HFFc6 (cell line): ENCODE measurements at regions not wholly inside any gene's neighbourhood (a gene's known extent, or its start where the extent isn't known, plus 50 kb on each side); places are given as distances from the start of the nearest gene placed in this dataset.

Experiments used
- DNase-seq: peaks from one replicate; pipeline ENCODE4 v3.0.0-alpha.2; 2018
- H3K27ac Mint-ChIP-seq: 2 replicates; pipeline ENCODE4 v1.8.0; 2020; ENCODE audit warnings: mild to moderate bottlenecking, mixed read lengths
- H3K27me3 Mint-ChIP-seq: 2 replicates; pipeline ENCODE4 v1.8.0; 2021; ENCODE audit warnings: mild to moderate bottlenecking, moderate library complexity, mixed read lengths; ENCODE audit not compliant: insufficient read depth
- H3K36me3 Mint-ChIP-seq: 2 replicates; pipeline ENCODE4 v1.8.0; 2021; ENCODE audit warnings: low read depth, mixed read lengths
- H3K4me1 Mint-ChIP-seq: 2 replicates; pipeline ENCODE4 v1.8.0; 2020; ENCODE audit warnings: low read depth, mixed read lengths
- H3K4me3 Mint-ChIP-seq: 2 replicates; pipeline ENCODE4 v1.8.0; 2020; ENCODE audit warnings: mild to moderate bottlenecking, moderate library complexity, mixed read lengths
- H3K9me3 Mint-ChIP-seq: 2 replicates; pipeline ENCODE4 v1.8.0; 2020; ENCODE audit warnings: mild to moderate bottlenecking, mixed read lengths
- TF ChIP-seq, protein P1 (sequence below): fragments of 200-600 bp; sonication (generic); IDR thresholded peaks from 2 replicates; pipeline ENCODE4 v1.5.0; 2021; ENCODE audit warnings: antibody characterized with exemption, mild to moderate bottlenecking

DNA sequence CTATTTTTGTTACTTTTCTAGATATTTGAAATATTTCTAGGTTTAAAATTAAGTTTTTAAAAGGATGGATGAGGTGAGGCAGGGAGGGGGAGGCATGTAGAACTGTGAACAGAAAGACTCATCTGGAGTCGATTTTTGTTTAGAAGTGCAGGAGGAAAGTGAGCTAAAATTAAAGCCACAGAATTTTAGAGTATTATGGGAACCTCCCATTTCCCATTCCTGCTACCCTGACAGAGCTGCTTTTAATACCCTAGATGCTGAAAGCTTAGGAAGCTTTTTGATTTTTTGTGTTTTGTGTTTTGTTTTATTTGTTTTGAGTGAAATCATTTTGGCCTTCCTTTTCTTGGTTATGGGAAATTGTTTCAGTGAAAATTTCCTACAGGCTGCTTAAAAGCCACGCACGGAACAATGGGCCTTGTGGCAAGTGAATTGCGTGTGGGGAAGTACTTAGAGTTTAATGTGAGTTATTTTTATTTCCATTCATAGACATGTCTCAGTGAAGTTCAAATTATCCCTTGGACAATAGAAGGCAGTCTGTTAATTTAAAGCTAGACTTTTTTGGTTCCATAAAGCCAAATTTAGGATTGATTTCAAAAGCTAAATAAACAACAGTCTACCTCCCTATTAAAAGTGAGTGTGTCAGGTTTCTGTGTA is 102.0 kb upstream of the HDAC9 start:
- no peaks in the 10 kb centered on the region for H3K36me3 Mint-ChIP-seq
- H3K9me3 Mint-ChIP-seq: no peaks in the 10 kb centered on the region
- peaks cover 28% of the 10 kb centered on the region for H3K4me1 Mint-ChIP-seq
- TF ChIP-seq, protein P1, sequence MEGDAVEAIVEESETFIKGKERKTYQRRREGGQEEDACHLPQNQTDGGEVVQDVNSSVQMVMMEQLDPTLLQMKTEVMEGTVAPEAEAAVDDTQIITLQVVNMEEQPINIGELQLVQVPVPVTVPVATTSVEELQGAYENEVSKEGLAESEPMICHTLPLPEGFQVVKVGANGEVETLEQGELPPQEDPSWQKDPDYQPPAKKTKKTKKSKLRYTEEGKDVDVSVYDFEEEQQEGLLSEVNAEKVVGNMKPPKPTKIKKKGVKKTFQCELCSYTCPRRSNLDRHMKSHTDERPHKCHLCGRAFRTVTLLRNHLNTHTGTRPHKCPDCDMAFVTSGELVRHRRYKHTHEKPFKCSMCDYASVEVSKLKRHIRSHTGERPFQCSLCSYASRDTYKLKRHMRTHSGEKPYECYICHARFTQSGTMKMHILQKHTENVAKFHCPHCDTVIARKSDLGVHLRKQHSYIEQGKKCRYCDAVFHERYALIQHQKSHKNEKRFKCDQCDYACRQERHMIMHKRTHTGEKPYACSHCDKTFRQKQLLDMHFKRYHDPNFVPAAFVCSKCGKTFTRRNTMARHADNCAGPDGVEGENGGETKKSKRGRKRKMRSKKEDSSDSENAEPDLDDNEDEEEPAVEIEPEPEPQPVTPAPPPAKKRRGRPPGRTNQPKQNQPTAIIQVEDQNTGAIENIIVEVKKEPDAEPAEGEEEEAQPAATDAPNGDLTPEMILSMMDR: no peak
- H3K27me3 Mint-ChIP-seq: no peaks in the 10 kb centered on the region; the same call in 1 of the 2 replicates
- H3K27ac Mint-ChIP-seq: no peak overlapping the region
- DNase-seq: no peak
- H3K4me3 Mint-ChIP-seq: no peak overlapping the region

DNA sequence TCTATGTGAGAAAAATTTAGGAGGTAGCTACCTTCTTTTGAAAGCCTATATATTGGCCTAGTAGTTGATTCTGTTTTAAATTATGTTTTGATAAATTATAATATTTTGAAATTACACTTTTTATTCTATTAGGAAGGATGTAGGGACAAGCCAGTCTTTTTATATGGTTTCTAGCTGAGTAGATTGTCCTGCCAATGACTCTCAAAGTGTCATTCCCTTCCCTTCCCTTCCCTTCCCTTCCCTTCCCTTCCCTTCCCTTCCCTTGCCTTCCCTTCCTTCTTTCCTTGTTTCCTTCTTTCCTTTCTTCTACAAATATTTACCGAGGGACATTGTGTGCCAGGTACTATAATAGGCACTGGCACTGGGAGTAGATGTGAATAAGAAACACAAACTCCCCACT is 99.7 kb upstream of the HDAC9 start:
- Mint-ChIP-seq H3K27me3 (no peaks in the 10 kb centered on the region), H3K4me1 (peaks cover 28% of the 10 kb centered on the region), H3K9me3 (no peaks in the 10 kb centered on the region), H3K4me3 (no peak overlapping the region), H3K36me3 (no peaks in the 10 kb centered on the region), H3K27ac (no peak overlapping the region)
- no peak for DNase-seq
- TF ChIP-seq, protein P1: no peak

DNA sequence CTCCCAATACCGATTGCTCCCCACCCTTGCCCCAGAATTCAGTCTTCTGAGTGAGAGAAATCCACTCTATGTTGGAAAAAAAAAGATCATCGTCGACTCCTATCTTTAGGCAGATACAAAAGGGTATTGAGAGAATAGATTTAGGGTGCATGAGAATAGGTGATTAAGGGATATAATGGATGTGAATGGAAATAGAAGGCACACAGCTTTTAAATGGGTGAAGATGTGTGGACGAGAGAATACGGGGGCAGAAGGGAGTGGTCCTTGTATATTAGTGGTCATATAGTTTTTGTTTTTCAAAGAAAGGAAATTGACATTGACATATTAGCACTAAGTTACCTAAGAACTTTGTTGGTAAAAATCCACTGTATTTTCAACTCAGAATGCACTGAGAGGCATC is 98.6 kb upstream of the HDAC9 start:
- Mint-ChIP-seq H3K9me3 (no peaks in the 10 kb centered on the region), H3K4me3 (no peak overlapping the region), H3K27ac (no peak overlapping the region), H3K4me1 (peaks cover 39% of the 10 kb centered on the region), H3K36me3 (no peaks in the 10 kb centered on the region), H3K27me3 (no peaks in the 10 kb centered on the region)
- TF ChIP-seq, protein P1: no peak
- DNase-seq: no peak

DNA sequence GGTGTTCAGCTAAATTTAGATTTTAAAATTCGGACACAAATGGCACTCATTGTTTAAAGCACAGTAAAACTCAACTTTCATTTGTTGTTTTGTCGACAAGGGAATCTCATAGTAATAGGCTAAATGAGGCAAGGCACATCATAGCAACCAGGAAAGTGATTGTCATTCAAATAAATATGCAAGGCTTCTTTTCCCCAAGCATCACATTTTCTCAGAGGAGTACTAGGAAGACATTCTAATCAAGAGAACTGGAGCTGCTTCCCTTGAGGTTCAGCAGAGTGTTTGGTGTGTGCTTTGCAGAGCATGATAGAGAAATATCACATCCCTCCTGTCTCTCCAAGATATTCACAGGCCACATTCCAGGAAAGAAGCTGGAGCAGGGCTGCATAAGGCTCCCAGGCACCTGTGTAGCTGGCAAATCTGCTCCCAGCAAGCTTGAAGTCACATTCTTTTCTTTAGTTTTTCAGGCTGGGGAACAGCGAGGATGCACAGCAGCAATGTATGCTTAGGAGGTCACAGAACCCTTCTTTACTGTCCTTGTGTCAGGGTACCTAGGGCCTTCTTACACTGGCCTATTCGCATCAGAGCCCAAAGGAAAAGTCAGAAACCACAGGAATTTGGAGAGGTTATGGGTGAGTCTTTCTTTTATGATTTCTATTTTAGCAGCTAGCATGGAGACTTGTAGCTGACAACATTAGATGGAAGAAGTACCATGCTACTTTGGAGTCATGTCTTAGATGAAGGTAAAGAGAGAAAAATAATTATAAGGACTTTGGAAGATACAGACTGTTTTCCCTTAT is 95.9 kb upstream of the HDAC9 start:
- TF ChIP-seq, protein P1: no peak
- peak overlapping the region; percentile 15; the same call in 1 of the 2 replicates for H3K4me3 Mint-ChIP-seq
- H3K27me3 Mint-ChIP-seq: no peaks in the 10 kb centered on the region
- no peaks in the 10 kb centered on the region for H3K9me3 Mint-ChIP-seq
- H3K27ac Mint-ChIP-seq: peak overlapping the region; percentile 41; the same call in 1 of the 2 replicates
- no peaks in the 10 kb centered on the region for H3K36me3 Mint-ChIP-seq
- peaks cover 49% of the 10 kb centered on the region for H3K4me1 Mint-ChIP-seq
- DNase-seq: peak; percentile 12

DNA sequence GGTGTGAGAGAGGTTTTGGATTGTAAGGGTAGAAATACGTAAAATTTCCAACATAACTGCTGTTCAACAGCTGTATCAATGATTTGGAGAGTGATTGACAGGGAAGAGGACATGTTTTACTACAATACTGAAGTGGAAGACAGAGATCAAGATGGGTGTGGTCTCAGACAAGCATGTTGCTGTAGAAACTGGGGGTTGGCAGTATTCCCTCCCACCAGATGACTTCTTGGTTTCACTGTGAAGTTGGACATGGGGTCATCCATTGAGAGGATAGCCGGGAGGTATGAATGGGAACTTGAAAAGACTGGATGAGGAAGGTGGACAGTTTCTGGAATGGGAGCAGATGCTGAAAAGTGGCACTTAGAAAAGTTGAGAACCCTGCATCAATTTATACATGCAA is 95.3 kb upstream of the HDAC9 start:
- H3K4me1 Mint-ChIP-seq: peaks cover 52% of the 10 kb centered on the region
- no peaks in the 10 kb centered on the region for H3K9me3 Mint-ChIP-seq
- H3K4me3 Mint-ChIP-seq: peak overlapping the region; percentile 15; the same call in 1 of the 2 replicates
- peak overlapping the region; percentile 41; the same call in 1 of the 2 replicates for H3K27ac Mint-ChIP-seq
- H3K27me3 Mint-ChIP-seq: no peaks in the 10 kb centered on the region
- H3K36me3 Mint-ChIP-seq: no peaks in the 10 kb centered on the region
- TF ChIP-seq, protein P1: no peak
- no peak for DNase-seq
